Stimulated activated CD4-positive, alpha-beta T cell treated with anti-CD3 and anti-CD28 coated beads, Interleukin-4, amount 100 ng/mL, for 24 hours (primary cell): ENCODE measurements at regions not wholly inside any gene's neighbourhood (a gene's known extent, or its start where the extent isn't known, plus 50 kb on each side); places are given as distances from the start of the nearest gene placed in this dataset.
"Not testable (repeated sequence)": the region's sequence is repeated elsewhere in the genome, so short reads cannot be mapped to it uniquely, and the experiment has no call there.

ENCODE experiments used
- DNase-seq: peaks from one replicate; pipeline ENCODE4 v3.0.0-alpha.2; 2020

- DNase-seq = no peak
These were observed 59.2 kb downstream of the IL12A start for GRCh38 chr3:160047876-160048275.

DNA sequence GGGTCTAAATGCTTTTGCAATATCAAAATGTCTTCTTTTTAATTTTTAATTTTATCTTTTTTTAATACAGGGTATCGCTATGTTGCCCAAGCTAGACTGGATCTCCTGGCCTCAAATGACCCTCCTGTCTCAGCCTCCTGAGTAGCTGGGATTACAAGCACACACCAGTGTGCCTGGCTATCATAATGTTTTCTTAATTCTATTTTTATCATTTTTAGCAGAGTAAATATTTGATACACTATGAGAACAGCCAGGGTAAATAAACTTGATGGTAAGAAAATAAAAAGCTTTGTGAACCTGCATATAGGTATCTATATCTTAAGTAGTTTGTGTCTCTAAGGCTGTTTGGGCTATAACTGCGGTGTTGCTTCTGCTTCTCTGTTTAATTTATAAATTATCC is 60.4 kb downstream of the IL12A start:
- DNase-seq = no peak

GRCh38 chr3:160049565-160049964 is 60.9 kb downstream of the IL12A start:
- no peak for DNase-seq

DNA sequence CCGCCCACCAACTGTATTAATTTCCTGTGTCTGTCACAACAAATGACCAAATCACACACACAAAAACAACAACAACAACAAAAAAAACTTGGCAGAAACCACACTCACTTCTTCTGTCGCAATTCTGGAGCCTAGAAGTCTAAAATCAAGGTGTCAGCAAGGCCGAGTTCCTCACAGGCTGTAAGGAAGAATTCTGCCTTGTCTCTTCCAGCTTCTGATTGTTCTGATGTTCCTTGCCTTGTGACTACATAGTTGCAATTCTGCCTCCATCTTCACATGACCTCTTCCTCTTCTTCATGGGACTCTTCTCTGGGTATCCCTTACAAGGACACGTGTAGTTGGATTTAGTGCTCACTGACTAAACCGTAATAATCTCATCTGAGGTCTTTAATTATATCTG is 61.4 kb downstream of the IL12A start:
- DNase-seq = no peak

GRCh38 chr3:160052385-160053047 is 63.9 kb downstream of the IL12A start:
- no peak for DNase-seq

GRCh38 chr3:160053048-160053391 is 64.4 kb downstream of the IL12A start:
- no peak for DNase-seq

DNA sequence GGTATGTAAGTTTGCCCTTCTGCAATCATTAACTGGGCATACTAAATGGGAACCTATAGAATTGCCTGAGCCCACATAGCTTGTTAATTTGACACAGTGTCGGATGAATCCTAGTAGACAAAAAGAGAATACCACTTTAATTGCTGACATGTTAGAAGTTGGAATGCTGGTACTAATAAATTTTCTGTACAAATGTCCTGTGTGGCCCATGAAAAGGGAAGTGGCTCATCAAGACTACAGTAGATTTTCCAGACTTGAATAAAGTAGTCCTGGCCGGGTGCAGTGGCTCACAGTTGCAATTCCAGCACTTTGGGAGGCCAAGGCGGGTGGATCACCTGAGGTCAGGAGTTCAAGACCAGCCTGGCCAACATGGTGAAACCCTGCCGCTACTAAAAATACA is 66.2 kb downstream of the IL12A start:
- not testable (repeated sequence) for DNase-seq

- no peak for DNase-seq
These were observed 67.0 kb downstream of the IL12A start for GRCh38 chr3:160055659-160056058.

- no peak for DNase-seq
These were observed 68.7 kb downstream of the IL12A start for GRCh38 chr3:160057331-160057730.

DNA sequence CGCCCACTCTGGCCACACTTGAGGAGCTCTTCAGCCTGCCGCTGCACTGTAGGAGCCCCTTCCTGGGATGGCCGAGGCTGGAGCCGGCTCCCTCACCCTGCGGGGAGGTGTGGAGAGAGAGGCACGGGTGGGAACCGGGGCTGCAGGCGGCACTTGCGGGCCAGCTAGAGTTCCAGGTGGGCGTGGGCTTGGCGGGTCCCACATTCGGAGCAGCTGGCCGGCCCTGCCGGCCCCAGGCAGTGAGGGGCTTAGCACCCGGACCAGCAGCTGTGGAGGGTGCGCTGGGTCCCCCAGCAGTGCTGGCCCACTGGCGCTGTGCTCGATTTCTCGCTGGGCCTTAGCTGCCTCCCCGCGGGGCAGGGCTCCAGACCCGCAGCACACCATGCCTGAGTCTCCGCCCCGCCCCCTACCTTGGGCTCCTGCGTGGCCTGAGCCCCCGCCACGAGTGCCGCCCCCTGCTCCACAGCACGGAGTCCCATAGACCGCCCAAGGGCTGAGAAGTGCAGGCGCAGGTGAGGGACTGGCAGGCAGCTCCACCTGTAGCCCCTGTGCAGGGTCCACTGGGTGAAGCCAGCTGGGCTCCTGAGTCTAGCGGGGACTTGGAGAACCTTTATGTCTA is 71.9 kb downstream of the IL12A start:
- DNase-seq = no peak

DNA sequence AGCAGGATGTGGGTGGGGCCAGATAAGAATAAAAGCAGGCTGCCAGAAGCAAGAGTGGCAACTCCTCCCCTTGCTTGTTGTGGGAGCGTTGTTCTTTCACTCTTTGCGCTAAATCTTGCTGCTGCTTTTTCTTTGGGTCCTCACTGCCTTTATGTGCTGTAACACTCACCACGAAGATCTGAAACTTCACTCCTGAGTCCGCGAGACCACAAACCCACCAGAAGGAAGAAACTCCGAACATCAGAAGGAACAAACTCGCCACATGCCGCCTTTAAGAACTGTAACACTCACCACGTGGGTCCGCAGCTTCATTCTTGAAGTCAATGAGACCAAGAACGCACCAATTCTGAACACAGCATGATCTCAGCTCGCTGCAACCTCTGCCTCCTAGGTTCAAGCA is 72.9 kb downstream of the IL12A start:
- no peak for DNase-seq

DNA sequence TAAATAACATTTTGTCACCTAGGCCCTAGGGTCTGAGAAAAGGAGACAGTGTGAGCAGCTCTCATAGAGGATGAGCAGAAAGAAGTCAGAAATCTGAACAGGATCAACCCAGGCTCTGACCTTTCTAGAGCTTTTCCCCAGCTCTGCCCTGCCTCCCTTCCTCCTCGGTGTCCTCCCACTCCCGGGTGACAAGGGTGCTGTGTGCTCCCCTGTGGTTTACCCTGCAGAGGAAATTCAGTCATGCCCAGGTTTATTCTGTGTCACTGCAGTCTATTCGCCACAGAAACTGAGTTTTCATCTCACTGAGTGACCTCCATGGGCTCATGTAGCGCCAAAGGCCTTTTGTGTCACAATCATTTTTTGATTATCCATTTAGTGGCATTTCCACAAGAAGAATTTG is 76.6 kb downstream of the IL12A start:
- no peak for DNase-seq

- no peak for DNase-seq
These were observed 77.2 kb downstream of the IL12A start for GRCh38 chr3:160065786-160066185.

- no peak for DNase-seq
These were observed 81.4 kb downstream of the IL12A start for GRCh38 chr3:160069986-160070385.

DNA sequence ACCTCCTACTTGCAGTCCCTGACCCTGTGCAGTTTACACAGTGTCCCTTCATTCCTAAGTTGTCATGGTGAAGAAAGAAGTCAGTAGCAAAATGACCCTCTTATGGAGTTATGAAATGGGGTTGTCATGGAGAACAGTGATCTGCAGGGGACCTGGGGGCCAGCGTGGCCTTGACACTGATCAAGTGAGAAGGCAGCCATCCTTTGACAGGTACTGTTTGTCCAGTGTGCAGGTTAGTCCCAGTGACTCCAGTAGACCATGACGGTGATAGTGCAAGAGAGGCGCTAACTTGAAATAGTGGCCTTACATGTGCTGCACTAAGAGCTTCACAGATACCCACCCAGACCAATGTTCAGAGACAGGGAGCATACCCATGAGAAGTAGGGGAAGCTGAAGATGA is 87.9 kb downstream of the IL12A start:
- no peak for DNase-seq

- no peak for DNase-seq
These were observed 89.9 kb downstream of the IL12A start for GRCh38 chr3:160078533-160078932.

DNA sequence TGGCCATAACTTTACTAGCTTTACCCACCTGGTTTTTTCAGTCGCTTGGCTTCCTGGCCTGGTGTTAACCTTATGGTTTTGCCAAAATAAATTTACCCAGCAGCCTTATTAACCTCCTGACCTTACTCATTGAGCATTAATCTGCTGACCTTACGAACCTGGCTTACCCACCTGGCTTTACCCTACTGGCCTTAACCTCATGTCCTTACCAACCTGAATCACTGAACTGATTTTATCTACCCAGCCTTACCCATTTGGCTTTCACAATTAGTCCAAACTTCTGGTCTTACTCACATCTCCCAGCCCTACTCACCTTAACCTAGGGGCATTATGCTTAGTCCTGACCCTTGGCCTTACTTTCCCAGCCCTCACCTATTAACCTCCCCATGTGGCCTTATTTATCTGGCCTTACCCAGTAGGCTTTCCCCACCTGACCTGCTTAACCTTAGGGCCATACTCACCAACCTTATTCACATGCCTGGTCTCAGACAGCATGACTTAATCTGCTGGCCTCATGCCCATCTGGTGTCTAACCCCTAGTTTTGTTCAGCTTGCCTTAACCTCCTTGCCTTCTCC is 93.4 kb downstream of the IL12A start:
- no peak for DNase-seq

DNA sequence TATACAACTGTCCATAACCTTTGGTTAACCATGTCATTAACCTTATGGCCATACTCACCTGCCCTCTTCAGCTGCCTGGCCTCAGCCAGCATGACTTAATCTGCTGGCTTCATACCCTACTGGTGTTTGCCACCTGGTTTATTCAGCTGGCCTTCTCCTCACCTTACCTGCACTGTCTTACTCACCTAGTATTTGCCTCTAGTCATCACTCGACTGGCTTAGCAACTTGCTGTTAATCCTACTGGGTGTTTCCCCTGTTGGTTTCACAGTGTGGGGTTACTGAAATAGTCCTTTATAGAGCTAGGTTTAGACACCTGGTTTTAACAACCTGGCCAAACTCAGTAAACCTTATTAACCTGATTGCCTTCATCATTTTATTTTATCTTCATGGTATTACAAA is 96.4 kb downstream of the IL12A start:
- no peak for DNase-seq

DNA sequence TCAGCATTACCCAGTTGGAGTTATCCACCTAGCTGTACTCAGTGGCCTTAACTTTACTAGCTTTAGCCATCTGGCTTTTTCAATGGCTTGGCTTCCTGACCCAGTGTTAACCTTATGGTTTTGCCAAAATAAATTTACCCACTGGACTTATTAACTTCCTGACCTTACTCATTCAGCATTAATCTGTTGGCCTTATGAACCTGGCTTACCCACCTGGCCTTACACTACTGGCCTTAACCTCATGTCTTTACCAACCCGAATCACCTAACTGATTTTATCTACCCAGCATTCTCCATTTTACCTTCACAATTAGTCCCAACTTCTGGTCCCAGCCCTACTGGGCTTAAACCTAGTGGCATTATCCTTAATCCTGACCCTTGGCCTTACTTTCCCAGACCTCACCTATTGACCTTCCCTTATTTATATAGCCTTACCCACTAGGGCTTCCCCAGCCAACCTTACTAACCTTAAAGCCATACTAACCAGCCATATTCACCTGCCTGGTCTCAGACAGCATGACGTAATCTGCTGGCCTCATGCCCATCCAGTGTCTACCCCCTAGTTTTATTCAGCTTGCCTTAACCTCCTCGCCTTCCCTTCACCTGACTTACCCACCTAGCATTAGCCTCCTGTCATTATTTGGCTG is 100.0 kb downstream of the IL12A start:
- DNase-seq = no peak

DNA sequence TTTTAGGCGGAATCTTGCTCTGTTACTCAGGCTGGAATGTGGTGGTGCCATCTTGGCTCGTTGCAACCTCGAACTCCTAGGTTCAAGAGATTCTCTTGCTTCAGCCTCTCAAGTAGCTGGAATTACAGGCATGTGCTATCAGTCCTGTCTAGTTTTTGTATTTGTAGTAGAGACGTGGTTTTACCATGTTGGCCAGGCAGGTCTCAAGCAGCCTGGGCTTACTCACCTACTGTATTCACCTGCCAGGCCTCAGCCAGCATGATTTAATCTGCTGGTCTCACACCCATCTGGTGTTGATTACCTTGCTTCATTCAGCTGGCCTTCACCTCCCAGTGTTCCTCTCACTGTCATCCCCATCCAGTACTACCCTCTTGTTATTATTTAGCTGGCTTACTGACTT is 102.0 kb downstream of the IL12A start:
- DNase-seq = no peak

DNA sequence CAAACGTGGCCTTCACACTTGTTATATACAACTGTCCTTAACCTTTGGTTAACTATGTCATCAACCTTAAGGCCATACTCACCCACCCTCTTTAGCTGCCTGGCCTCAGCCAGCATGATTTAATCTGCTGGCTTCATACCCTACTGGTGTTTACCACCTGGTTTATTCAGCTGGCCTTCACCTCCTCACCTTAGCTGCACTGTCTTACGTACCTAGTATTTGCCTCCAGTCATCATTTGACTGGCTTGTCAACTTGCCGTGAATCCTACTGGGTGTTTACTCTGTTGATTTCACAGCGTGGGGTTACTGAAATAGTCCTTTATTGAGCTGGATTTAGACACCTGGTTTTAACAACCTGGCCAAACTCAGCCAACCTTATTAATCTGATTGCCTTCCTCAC is 102.8 kb downstream of the IL12A start:
- no peak for DNase-seq

- no peak for DNase-seq
These were observed 104.1 kb downstream of the IL12A start for GRCh38 chr3:160092760-160093159.

DNA sequence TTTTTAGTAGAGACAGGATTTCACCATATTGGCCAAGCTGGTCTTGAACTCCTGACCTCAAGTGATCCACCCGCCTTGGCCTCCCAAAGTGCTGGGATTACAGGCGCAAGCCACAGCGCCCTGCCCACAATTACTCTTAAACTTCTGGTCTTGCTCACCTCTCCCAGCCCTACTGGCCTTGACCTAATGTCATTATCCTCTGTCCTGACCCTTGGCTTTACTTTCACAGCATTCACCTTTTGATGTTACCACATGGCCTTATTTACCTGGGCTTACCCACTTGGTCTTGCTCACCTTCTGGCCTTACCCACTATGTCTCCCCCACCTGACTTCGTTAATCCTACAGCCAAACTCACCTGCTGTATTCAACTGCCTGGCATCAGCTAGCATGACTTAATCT is 105.9 kb downstream of the IL12A start:
- no peak for DNase-seq

- DNase-seq = no peak
These were observed 108.8 kb downstream of the IL12A start for GRCh38 chr3:160097478-160097877.
